Activated CD4-positive, alpha-beta T cell treated with anti-CD3 and anti-CD28 coated beads for 4 hours (primary cell): ENCODE measurements at regions not wholly inside any gene's neighbourhood (a gene's known extent, or its start where the extent isn't known, plus 50 kb on each side); places are given as distances from the start of the nearest gene placed in this dataset.

ENCODE experiments used
- DNase-seq, 2 donors: peaks; one replicate each; pipeline ENCODE4 v3.0.0-alpha.2; 2020

GRCh38 chr2:128770143-128771085, 451.7 kb upstream of the HS6ST1 start:
- no peak for DNase-seq

DNA sequence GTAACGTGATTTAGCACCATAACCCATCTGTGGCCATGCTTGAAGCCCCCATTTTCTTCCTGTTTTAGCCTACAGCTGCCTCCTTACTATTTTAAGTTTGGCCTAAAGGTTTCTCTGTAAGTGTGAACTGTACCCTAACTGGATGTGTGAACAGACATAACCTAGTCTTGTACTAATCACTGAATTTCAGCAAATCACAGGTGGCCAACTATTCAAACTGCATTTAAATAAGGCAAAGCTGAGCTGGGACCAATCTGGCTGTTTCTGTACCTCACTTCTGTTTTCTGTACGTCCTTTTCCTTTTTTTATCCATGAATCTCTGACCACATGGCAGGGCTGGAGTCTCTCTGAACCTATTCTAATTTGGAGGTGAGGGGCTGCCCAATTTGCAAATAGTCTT, 452.7 kb upstream of the HS6ST1 start:
- no peak for DNase-seq

DNA sequence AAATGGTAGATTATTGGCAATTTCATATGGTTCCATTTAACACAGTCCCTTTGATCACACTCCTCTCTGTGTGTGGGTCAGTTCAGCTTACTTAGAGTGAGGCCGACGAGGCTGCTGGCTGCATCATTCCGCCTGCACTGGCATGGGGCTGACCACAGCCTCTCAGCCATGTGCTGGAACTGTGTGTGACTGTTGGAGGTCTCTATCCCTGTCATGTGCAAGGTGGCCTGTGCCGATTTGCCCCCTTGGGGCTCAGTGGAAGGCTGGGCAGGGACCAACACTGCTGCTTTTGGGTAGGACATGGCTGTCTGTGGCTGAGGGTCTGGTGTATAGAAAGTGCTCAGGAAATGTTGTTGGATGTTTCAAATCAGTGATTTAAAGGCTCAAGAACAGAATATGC, 454.0 kb upstream of the HS6ST1 start:
- DNase-seq: no peak

GRCh38 chr2:128773641-128774319, 455.1 kb upstream of the HS6ST1 start:
- DNase-seq: no peak

- no peak for DNase-seq
Observed at GRCh38 chr2:128774320-128775216, 455.9 kb upstream of the HS6ST1 start.

GRCh38 chr2:128775217-128775913, 456.7 kb upstream of the HS6ST1 start:
- no peak for DNase-seq

- no peak for DNase-seq
Observed at GRCh38 chr2:128775914-128776285, 457.2 kb upstream of the HS6ST1 start.

- DNase-seq: no peak
Observed at GRCh38 chr2:128776461-128777195, 458.0 kb upstream of the HS6ST1 start.

- DNase-seq: no peak
Observed at GRCh38 chr2:128777196-128778035, 458.7 kb upstream of the HS6ST1 start.

GRCh38 chr2:128778843-128779242, 460.2 kb upstream of the HS6ST1 start:
- no peak for DNase-seq

DNA sequence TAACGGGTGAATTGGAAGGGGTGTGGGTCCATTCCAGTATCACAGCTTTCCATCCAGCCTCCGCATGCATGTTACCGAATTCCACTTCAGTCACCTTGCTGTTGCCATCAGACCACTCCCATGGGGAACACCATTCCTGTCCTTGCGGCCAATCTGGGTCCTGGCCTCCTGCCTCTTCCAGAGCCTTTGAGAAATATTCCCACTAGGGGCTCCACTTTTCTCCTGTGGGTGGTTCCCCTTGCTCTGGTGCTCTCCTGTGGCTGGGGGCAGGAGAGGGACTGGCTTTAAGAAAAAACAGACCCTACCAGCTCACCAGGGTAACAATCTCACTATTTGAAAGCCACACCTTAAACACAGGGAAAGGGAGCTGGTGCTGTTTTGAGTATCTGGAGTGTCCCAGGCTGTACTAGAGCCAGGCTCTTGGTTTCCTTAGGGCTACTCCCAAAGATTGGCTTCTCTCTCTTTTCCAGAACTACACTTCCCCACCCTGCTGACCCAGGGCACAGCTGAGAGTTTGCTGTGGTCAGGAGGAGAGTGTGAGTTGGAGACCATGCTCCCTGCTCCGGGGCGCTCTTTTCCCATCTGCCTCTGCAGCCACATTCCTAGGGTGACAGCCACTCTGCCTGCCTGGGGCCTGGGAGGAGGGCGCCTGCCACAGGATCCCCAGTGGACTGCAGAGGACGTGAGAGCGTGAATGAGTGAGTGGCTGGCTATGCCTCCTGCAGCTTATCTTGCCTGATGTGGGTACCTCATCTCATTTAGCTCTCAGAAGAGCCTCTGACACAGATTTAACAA, 460.8 kb upstream of the HS6ST1 start:
- no peak for DNase-seq

DNA sequence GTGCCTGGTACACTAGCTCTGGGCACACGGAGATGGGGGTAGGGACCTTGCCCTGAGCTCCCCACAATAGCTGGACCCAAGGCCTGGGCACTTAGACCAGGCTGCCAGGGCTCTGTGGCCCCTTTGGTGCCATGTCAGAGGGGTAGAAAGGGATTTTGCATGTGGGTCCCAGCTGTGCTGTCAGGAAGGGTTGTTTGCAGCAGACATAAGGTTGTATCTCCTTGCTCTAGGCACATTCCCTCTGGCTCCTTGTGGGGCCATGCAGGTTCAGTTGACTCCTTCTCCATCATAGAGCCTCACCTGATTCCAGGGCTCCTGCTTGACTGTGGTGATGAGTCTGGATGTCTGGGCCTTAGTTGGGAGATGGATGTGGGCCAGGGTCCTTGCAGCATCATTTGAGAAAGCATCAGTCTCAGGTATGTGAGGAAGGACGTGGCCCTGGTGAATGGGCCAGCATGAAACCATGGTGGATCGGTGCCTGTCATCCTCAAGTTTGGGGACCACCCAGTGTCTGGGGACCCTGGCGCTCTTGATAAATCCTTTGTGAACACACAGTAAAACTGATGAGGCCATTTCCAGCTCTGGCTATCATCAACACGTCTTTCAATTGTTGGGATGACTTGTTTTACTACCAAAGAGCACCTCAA, 461.9 kb upstream of the HS6ST1 start:
- no peak for DNase-seq

- no peak for DNase-seq
Observed at GRCh38 chr2:128781166-128781565, 462.5 kb upstream of the HS6ST1 start.

GRCh38 chr2:128781585-128782385, 463.1 kb upstream of the HS6ST1 start:
- DNase-seq: no peak

- no peak for DNase-seq
Observed at GRCh38 chr2:128782411-128783192, 463.9 kb upstream of the HS6ST1 start.

DNA sequence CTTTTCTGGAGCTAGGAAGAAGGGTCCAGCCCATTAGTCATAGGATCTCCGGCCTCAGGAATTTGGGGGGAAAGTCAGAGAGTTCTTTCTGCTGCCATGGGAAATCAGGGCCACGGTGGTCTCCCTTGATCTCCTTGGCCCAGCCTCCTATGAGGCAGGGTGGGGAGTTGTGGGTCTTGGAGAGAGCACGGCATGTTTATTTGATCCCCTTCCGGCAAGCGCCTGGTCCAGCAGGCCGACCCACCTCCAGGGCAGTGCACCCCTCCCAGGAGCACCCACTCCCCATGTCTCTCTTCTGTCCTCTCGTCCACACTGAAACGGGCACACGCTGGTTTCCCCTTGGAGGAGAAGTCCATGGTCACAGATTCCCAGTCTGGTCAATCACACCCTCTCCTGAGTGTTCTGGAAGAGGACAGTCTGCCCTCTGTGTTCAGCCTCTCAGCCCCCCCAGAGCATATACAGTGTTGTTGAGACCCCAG, 464.6 kb upstream of the HS6ST1 start:
- no peak for DNase-seq

DNA sequence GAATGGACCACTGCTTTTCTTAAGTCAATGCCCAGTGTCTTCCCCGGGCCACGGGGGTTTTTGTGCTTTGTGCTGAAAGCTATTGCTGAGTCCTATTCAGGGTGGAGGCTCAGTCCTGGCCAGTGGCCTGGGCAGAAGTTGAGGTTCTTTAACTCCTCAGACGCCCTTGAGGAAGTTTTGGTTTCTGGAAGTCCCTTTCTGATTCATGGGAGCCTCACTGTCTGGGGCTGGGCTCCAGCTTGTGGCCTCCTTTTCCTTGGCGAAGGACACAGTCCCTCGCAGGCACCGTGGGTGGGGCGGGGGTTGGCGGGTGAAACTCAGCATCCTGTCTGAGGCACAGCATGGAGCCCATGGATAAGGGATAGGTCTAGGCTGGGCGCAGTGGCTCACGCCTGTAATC, 465.2 kb upstream of the HS6ST1 start:
- no peak for DNase-seq
